OCI-M1 (cell line): ENCODE measurements at regions not wholly inside any gene's neighbourhood (a gene's known extent, or its start where the extent isn't known, plus 50 kb on each side); places are given as distances from the start of the nearest gene placed in this dataset.
"Not testable (repeated sequence)": the region's sequence is repeated elsewhere in the genome, so short reads cannot be mapped to it uniquely, and the experiment has no call there.

ENCODE experiments used
- DNase-seq: peaks from one replicate; lab custom pipeline; 2025; lab: John Stamatoyannopoulos, UW

GRCh38 chr10:95137990-95138625, 55.9 kb upstream of the ACSM6 start:
- not testable (repeated sequence) for DNase-seq

- no peak for DNase-seq
Measured at GRCh38 chr10:95134490-95134889, 59.5 kb upstream of the ACSM6 start.

- DNase-seq: peak; percentile 38
Measured at GRCh38 chr10:95133997-95134396, 60.0 kb upstream of the ACSM6 start.

- peak; percentile 96 for DNase-seq
Measured at GRCh38 chr10:95133016-95133752, 60.9 kb upstream of the ACSM6 start.

- DNase-seq: not testable (repeated sequence)
Measured at GRCh38 chr10:95130429-95130828, 61.1 kb upstream of the CYP2C8 start.

- DNase-seq: no peak
Measured at GRCh38 chr10:95125582-95125981, 56.3 kb upstream of the CYP2C8 start.

GRCh38 chr10:95122736-95123135, 53.4 kb upstream of the CYP2C8 start:
- no peak for DNase-seq

DNA sequence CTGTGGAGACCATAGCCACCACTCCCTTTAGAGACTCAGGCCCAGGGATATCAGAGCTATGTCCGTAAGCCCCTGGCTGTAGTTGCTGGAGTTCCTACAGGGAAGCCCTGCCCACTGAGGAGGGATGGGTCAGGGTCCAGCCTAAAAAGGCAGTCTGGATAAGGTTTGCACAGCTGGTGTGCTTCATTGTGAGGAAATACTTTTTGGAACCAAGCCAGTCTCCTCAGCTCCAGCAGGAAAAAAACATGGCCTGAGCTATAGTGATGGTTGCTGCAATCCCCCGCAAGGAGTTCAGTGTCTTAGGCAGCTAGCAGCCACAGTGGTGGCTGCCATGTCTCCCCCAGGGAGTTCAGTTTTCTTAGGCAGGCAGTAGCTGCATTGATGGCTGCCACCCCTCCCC, 52.6 kb upstream of the CYP2C8 start:
- DNase-seq: no peak
